ENCODE measurements at regions not wholly inside any gene's neighbourhood (a gene's known extent, or its start where the extent isn't known, plus 50 kb on each side); places are given as distances from the start of the nearest gene placed in this dataset.

DNA sequence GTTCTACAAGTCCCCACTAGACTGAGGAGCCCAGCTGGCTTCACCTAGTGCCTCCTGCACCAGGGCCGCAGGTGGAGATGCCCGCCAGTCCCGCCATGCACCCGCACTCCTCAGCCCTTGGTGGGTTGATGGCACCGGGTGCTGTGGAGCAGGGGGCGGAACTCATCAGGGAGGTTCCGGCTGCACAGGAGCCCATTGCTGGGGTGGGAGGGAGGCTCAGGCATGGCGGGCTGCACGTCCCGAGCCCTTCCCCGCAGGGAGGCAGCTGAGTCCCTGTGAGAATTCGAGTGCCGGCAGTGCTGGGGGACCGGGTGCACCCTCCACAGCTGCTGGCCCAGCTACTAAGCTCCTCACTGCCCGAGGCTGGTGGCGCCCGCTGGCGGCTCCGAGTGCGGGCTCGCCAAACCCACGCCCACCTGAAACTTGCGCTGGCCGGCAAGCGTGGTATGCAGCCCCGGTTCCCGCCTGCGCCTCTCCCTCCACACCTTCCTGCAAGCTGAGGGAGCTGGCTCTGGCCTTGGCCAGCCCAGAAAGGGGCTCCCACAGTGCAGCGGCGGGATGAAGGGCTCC lies 252.7 kb upstream of the TCF4 start:
- DNase-seq (ENCODE audit: low read depth in 1 of 2, low spot score in 2 of 2) (no peak), FAIRE-seq (no peak)
- H3K4ac ChIP-seq (replicated peaks; ENCODE audit: insufficient read length, low read depth, low read length) = no peak overlapping the region
- no peak overlapping the region for H2AFZ ChIP-seq (ENCODE audit: low read length)
- no peak overlapping the region for H3K27ac ChIP-seq (ENCODE audit: low read depth, low read length)
- H2AK5ac ChIP-seq (ENCODE audit: low read depth, low read length) = no peak overlapping the region
- no peaks in the 10 kb centered on the region for H4K20me1 ChIP-seq (replicated peaks in 1 of 2; ENCODE audit: control insufficient read depth in 1 of 2, insufficient read depth in 2 of 2, low read length in 2 of 2)
- H2BK15ac ChIP-seq (ENCODE audit: low read length) = no peak overlapping the region
- no peak overlapping the region for H3K18ac ChIP-seq (ENCODE audit: extremely low read depth, low read length)
- no peaks in the 10 kb centered on the region for H3K79me1 ChIP-seq (ENCODE audit: low read depth, low read length)
- H4K5ac ChIP-seq (ENCODE audit: insufficient read length, low read depth, low read length) = no peak overlapping the region
- no peak overlapping the region for H3K4me2 ChIP-seq (ENCODE audit: insufficient read depth in 1 of 2, low read depth in 2 of 2, low read length in 2 of 2)
- H3K79me2 ChIP-seq (ENCODE audit: control insufficient read depth in 1 of 2, insufficient read depth in 2 of 2, low read length in 2 of 2) = no peaks in the 10 kb centered on the region
- 91% methylated on average over 17 of the region's 30 CpGs; no CpG with 5 or more reads in 1 of the 2 experiments for WGBS, 2 experiments (ENCODE audit: extremely low coverage in 1 of 2, insufficient coverage in 1 of 2, insufficient read length in 1 of 2, insufficient replicate concordance in 2 of 2, low coverage in 1 of 2, low lambda C conversion rate in 2 of 2, missing lambda C conversion rate in 1 of 2)
- H4K8ac ChIP-seq (ENCODE audit: extremely low read depth, insufficient read depth, low read length) = no peak overlapping the region
- H3K14ac ChIP-seq (ENCODE audit: insufficient read length) = no peak overlapping the region
- H3K4me3 ChIP-seq (ENCODE audit: extremely low read depth in 1 of 4, insufficient read depth in 2 of 4, low read depth in 3 of 4, low read length in 4 of 4) = no peak overlapping the region
- H4K91ac ChIP-seq (replicated peaks; ENCODE audit: insufficient read length, low read length) = no peak overlapping the region
- ChIA-PET CTCF (ENCODE audit: partially characterized antibody) (interaction anchor here (0.9 to 1.2 kb wide), 2 partner anchors 11 to 434 kb away, joined by 4 to 6 read pairs; no protein-coding TSS in a partner anchor), POLR2A (ENCODE audit: partially characterized antibody) (no interaction called here)
- H2BK120ac ChIP-seq (replicated peaks; ENCODE audit: low read depth, low read length) = no peak overlapping the region
- H3K23ac ChIP-seq (ENCODE audit: insufficient read length) = no peak overlapping the region
- peaks cover 0 to 7% of the 10 kb centered on the region in 2 experiments; a peak in 1 of 4 replicates for H3K9me3 ChIP-seq (ENCODE audit: insufficient read depth in 2 of 2, low read depth in 1 of 2, low read length in 1 of 2)
- no peak overlapping the region for H2BK5ac ChIP-seq (ENCODE audit: low read depth, low read length)
- no peak overlapping the region for H2BK12ac ChIP-seq (ENCODE audit: low read depth, low read length)
- peaks cover 0 to 3% (median 0%) of the 10 kb centered on the region in 4 experiments; a peak in 1 of 8 replicates for H3K36me3 ChIP-seq (ENCODE audit: control insufficient read depth in 2 of 4, insufficient read depth in 4 of 4, low read length in 3 of 4)
- no peak overlapping the region for H2BK20ac ChIP-seq (ENCODE audit: low read length)
- no peaks in the 10 kb centered on the region for H3K27me3 ChIP-seq (replicated peaks in 1 of 4; ENCODE audit: control insufficient read depth in 3 of 4, extremely low read depth in 1 of 4, insufficient read depth in 3 of 4, low read length in 3 of 4)
- H3K23me2 ChIP-seq (ENCODE audit: low read depth, low read length) = no peaks in the 10 kb centered on the region
- no peaks in the 10 kb centered on the region for H3K4me1 ChIP-seq (replicated peaks in 1 of 4; ENCODE audit: control insufficient read depth in 3 of 4, insufficient read depth in 4 of 4, low read length in 3 of 4)
- H3K9ac ChIP-seq (replicated peaks in 1 of 4; ENCODE audit: extremely low read depth in 1 of 4, low read depth in 3 of 4, low read length in 3 of 4) = no peak overlapping the region
- H3K56ac ChIP-seq (replicated peaks; ENCODE audit: insufficient read length, low read depth, low read length) = no peak overlapping the region
- TF ChIP-seq POLR2AphosphoS5 (IDR thresholded peaks at IDR 0.05; ENCODE audit: low read depth, low read length) (no peak), PHF8 (conservative IDR thresholded peaks at IDR 0.05; ENCODE audit: low read depth, low read length) (no peak), CEBPB (IDR thresholded peaks at IDR 0.05; ENCODE audit: low read depth, low read length) (no peak), KDM4A (IDR thresholded peaks at IDR 0.05; ENCODE audit: low read depth, low read length, severe bottlenecking) (no peak), MAFK (IDR thresholded peaks at IDR 0.05; ENCODE audit: low read depth, low read length) (no peak), RAD21 (IDR thresholded peaks at IDR 0.05 in 1 of 2, conservative IDR thresholded peaks at IDR 0.05 in 1 of 2; ENCODE audit: low read depth in 2 of 2, low read length in 2 of 2) (no peak), CTBP2 (IDR thresholded peaks at IDR 0.05; ENCODE audit: borderline replicate concordance, insufficient read depth, insufficient read length, low read length) (no peak)
- TF ChIP-seq, protein P1, sequence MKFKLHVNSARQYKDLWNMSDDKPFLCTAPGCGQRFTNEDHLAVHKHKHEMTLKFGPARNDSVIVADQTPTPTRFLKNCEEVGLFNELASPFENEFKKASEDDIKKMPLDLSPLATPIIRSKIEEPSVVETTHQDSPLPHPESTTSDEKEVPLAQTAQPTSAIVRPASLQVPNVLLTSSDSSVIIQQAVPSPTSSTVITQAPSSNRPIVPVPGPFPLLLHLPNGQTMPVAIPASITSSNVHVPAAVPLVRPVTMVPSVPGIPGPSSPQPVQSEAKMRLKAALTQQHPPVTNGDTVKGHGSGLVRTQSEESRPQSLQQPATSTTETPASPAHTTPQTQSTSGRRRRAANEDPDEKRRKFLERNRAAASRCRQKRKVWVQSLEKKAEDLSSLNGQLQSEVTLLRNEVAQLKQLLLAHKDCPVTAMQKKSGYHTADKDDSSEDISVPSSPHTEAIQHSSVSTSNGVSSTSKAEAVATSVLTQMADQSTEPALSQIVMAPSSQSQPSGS (IDR thresholded peaks at IDR 0.05; ENCODE audit: low read length) = no peak
- TF ChIP-seq, protein P2, sequence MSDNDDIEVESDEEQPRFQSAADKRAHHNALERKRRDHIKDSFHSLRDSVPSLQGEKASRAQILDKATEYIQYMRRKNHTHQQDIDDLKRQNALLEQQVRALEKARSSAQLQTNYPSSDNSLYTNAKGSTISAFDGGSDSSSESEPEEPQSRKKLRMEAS (IDR thresholded peaks at IDR 0.05) = no peak
- TF ChIP-seq, protein P3, sequence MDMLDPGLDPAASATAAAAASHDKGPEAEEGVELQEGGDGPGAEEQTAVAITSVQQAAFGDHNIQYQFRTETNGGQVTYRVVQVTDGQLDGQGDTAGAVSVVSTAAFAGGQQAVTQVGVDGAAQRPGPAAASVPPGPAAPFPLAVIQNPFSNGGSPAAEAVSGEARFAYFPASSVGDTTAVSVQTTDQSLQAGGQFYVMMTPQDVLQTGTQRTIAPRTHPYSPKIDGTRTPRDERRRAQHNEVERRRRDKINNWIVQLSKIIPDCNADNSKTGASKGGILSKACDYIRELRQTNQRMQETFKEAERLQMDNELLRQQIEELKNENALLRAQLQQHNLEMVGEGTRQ (IDR thresholded peaks at IDR 0.05; ENCODE audit: low read length) = no peak

All from H1 (cell line).